ENCODE measurements at regions not wholly inside any gene's neighbourhood (a gene's known extent, or its start where the extent isn't known, plus 50 kb on each side); places are given as distances from the start of the nearest gene placed in this dataset.

- ChIA-PET POLR2A (no interaction called here), CTCF (no interaction called here)
- no peaks in the 10 kb centered on the region for H3K9me1 ChIP-seq (replicated peaks; ENCODE audit: control insufficient read depth, extremely low read depth, insufficient read depth, low read length)
- TF ChIP-seq GATA2 (IDR thresholded peaks at IDR 0.05; ENCODE audit: insufficient read depth, insufficient read length, low read depth, low read length) (no peak), EZH2 (IDR thresholded peaks at IDR 0.05; ENCODE audit: borderline replicate concordance, low read depth, low read length, severe bottlenecking) (no peak), MYC (IDR thresholded peaks at IDR 0.05; ENCODE audit: low read depth, low read length) (no peak), JUN (IDR thresholded peaks at IDR 0.05; ENCODE audit: borderline replicate concordance, insufficient read depth, insufficient read length, low read depth) (no peak), POLR2AphosphoS5 (IDR thresholded peaks at IDR 0.05; ENCODE audit: insufficient read depth, low read depth, low read length) (no peak)
- no peaks in the 10 kb centered on the region for H4K20me1 ChIP-seq (replicated peaks; ENCODE audit: control insufficient read depth, extremely low read depth, insufficient read depth, low read length)
- no peaks in the 10 kb centered on the region for H3K27me3 ChIP-seq (ENCODE audit: control insufficient read depth in 2 of 2, insufficient read depth in 2 of 2, low read length in 2 of 2)
- no peak overlapping the region for H2AFZ ChIP-seq (ENCODE audit: low read depth, low read length)
- intact Hi-C loops (cut with micrococcal nuclease) = no loop called here
- dilution Hi-C loops (cut with MboI; ENCODE audit: extremely low pct_ligation_motif_present, low sequenced_read_pairs) = no loop called here
- H3K27ac ChIP-seq (ENCODE audit: insufficient read depth, low read depth, low read length) = no peak overlapping the region
- DNase-seq (ENCODE audit: low read depth, low spot score) = no peak
- H3K9ac ChIP-seq (replicated peaks; ENCODE audit: extremely low read depth, insufficient read depth, low read length) = no peak overlapping the region
- H3K9me3 ChIP-seq (replicated peaks; ENCODE audit: control insufficient read depth, insufficient read depth, low read length) = peaks cover 3% of the 10 kb centered on the region
- H3K4me1 ChIP-seq (ENCODE audit: control insufficient read depth, extremely low read depth, insufficient read depth, low read length) = no peaks in the 10 kb centered on the region
- H3K4me3 ChIP-seq (replicated peaks in 1 of 3; ENCODE audit: insufficient read depth in 1 of 3, low read depth in 1 of 3, low read length in 3 of 3) = no peak overlapping the region
- FAIRE-seq = no peak
- no peaks in the 10 kb centered on the region for H3K79me2 ChIP-seq (ENCODE audit: control insufficient read depth, insufficient read depth, low read length)
- BruUV-seq (replicated peaks) = no TSS peak
- no peak overlapping the region for H3K4me2 ChIP-seq (ENCODE audit: insufficient read depth, low read length)
- no peaks in the 10 kb centered on the region for H3K36me3 ChIP-seq (ENCODE audit: control insufficient read depth in 2 of 2, extremely low read depth in 1 of 2, insufficient read depth in 2 of 2, low read length in 2 of 2)
Measured at GRCh38 chr4:127291316-127291715, 341.4 kb upstream of the INTU start.

DNA sequence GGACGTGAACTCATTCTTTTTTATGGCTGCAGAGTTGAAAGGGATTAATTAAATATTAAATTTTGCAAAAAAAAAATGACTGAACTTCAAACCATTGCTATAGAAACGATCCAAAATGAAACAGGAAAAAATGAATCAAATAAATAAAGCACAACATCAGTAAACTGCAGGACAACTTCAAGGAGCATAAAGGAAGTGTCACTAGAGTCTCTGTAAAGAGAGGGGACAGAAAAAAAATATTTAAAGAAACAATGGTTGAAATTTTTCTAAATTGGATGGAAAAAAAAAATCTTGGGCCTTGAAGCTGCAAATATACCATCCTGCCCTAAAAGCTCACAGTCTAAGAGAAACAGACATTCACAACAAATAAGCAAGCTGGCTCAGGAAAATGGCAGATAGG, 339.3 kb upstream of the INTU start:
- peaks cover 3% of the 10 kb centered on the region for H3K9me3 ChIP-seq (replicated peaks; ENCODE audit: control insufficient read depth, insufficient read depth, low read length)
- dilution Hi-C loops (cut with MboI; ENCODE audit: extremely low pct_ligation_motif_present, low sequenced_read_pairs) (no loop called here), intact Hi-C loops (cut with micrococcal nuclease) (no loop called here)
- no peaks in the 10 kb centered on the region for H3K36me3 ChIP-seq (ENCODE audit: control insufficient read depth in 2 of 2, extremely low read depth in 1 of 2, insufficient read depth in 2 of 2, low read length in 2 of 2)
- H3K9ac ChIP-seq (replicated peaks; ENCODE audit: extremely low read depth, insufficient read depth, low read length) = no peak overlapping the region
- H3K9me1 ChIP-seq (replicated peaks; ENCODE audit: control insufficient read depth, extremely low read depth, insufficient read depth, low read length) = no peaks in the 10 kb centered on the region
- BruUV-seq (replicated peaks) = no TSS peak
- H3K79me2 ChIP-seq (ENCODE audit: control insufficient read depth, insufficient read depth, low read length) = no peaks in the 10 kb centered on the region
- no peaks in the 10 kb centered on the region for H3K27me3 ChIP-seq (ENCODE audit: control insufficient read depth in 2 of 2, insufficient read depth in 2 of 2, low read length in 2 of 2)
- H3K27ac ChIP-seq (ENCODE audit: insufficient read depth, low read depth, low read length) = no peak overlapping the region
- no peak overlapping the region for H3K4me3 ChIP-seq (replicated peaks in 1 of 3; ENCODE audit: insufficient read depth in 1 of 3, low read depth in 1 of 3, low read length in 3 of 3)
- FAIRE-seq (no peak), DNase-seq (ENCODE audit: low read depth, low spot score) (no peak)
- TF ChIP-seq POLR2A (IDR thresholded peaks at IDR 0.05; ENCODE audit: low read depth, low read length) = no peak
- no peak for TF ChIP-seq MYC (IDR thresholded peaks at IDR 0.05; ENCODE audit: low read depth, low read length)
- TF ChIP-seq, protein P1, sequence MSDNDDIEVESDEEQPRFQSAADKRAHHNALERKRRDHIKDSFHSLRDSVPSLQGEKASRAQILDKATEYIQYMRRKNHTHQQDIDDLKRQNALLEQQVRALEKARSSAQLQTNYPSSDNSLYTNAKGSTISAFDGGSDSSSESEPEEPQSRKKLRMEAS (IDR thresholded peaks at IDR 0.05; ENCODE audit: insufficient read depth, insufficient read length) = no peak
- TF ChIP-seq GATA2 (IDR thresholded peaks at IDR 0.05; ENCODE audit: insufficient read depth, insufficient read length, low read depth, low read length) = no peak
- TF ChIP-seq FOS (IDR thresholded peaks at IDR 0.05; ENCODE audit: borderline replicate concordance, insufficient read depth, low read length) = no peak
- TF ChIP-seq, protein P2, sequence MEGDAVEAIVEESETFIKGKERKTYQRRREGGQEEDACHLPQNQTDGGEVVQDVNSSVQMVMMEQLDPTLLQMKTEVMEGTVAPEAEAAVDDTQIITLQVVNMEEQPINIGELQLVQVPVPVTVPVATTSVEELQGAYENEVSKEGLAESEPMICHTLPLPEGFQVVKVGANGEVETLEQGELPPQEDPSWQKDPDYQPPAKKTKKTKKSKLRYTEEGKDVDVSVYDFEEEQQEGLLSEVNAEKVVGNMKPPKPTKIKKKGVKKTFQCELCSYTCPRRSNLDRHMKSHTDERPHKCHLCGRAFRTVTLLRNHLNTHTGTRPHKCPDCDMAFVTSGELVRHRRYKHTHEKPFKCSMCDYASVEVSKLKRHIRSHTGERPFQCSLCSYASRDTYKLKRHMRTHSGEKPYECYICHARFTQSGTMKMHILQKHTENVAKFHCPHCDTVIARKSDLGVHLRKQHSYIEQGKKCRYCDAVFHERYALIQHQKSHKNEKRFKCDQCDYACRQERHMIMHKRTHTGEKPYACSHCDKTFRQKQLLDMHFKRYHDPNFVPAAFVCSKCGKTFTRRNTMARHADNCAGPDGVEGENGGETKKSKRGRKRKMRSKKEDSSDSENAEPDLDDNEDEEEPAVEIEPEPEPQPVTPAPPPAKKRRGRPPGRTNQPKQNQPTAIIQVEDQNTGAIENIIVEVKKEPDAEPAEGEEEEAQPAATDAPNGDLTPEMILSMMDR (IDR thresholded peaks at IDR 0.05; ENCODE audit: extremely low read depth in 1 of 2, insufficient read depth in 1 of 2, low read depth in 1 of 2, low read length in 2 of 2) = no peak
- no peak for TF ChIP-seq POLR2AphosphoS5 (IDR thresholded peaks at IDR 0.05; ENCODE audit: insufficient read depth, low read depth, low read length)
- TF ChIP-seq JUN (IDR thresholded peaks at IDR 0.05; ENCODE audit: borderline replicate concordance, insufficient read depth, insufficient read length, low read depth) = no peak
- TF ChIP-seq EZH2 (IDR thresholded peaks at IDR 0.05; ENCODE audit: borderline replicate concordance, low read depth, low read length, severe bottlenecking) = no peak
- ChIA-PET CTCF (no interaction called here), POLR2A (no interaction called here)
- no peaks in the 10 kb centered on the region for H4K20me1 ChIP-seq (replicated peaks; ENCODE audit: control insufficient read depth, extremely low read depth, insufficient read depth, low read length)
- no peak overlapping the region for H2AFZ ChIP-seq (ENCODE audit: low read depth, low read length)
- H3K4me2 ChIP-seq (ENCODE audit: insufficient read depth, low read length) = no peak overlapping the region
- H3K4me1 ChIP-seq (ENCODE audit: control insufficient read depth, extremely low read depth, insufficient read depth, low read length) = no peaks in the 10 kb centered on the region
